AG04450 (cell line): ENCODE measurements at regions not wholly inside any gene's neighbourhood (a gene's known extent, or its start where the extent isn't known, plus 50 kb on each side); places are given as distances from the start of the nearest gene placed in this dataset.
"Not testable (repeated sequence)": the region's sequence is repeated elsewhere in the genome, so short reads cannot be mapped to it uniquely, and the experiment has no call there.

Experiments used
- CTCF ChIA-PET: fragments of 300-600, 350-600 bp; formaldehyde crosslinking; extraction: SDS; loops from one replicate; lab custom pipeline; 2022; ENCODE audit warnings: antibody characterized with exemption, inconsistent platforms; lab: Charles Lee
- POLR2A ChIA-PET: fragments of 350-600 bp; formaldehyde crosslinking; extraction: SDS; loops from one replicate; lab custom pipeline; 2021; ENCODE audit warnings: antibody characterized with exemption, inconsistent platforms; lab: Yijun Ruan, JAX
- DNase-seq: peaks from one replicate; pipeline ENCODE4 v3.0.0-alpha.2; 2011; ENCODE audit warnings: low read depth, low spot score
- H3K27ac ChIP-seq: one replicate; pipeline ENCODE4 v1.5.1; 2012; ENCODE audit warnings: low read depth, low read length, control low read depth
- H3K27me3 ChIP-seq: one replicate; pipeline ENCODE4 v1.6.0; 2012; ENCODE audit warnings: low read length; ENCODE audit not compliant: control insufficient read depth, insufficient read depth
- H3K4me3 ChIP-seq: 2 replicates; pipeline ENCODE4 v1.5.1; 2011; ENCODE audit warnings: mild to moderate bottlenecking, low read depth, low read length, control low read depth
- H3K9me3 ChIP-seq: 2 replicates; pipeline ENCODE4 v1.5.1; 2012; ENCODE audit warnings: low read length; ENCODE audit not compliant: control insufficient read depth, insufficient read depth
- CTCF ChIP-seq: IDR thresholded peaks from 2 replicates; pipeline ENCODE4 v1.5.1; 2011; ENCODE audit warnings: low read depth, low read length, control low read depth, inconsistent platforms

GRCh38 chr11:134853992-134854991 lies 442.2 kb upstream of the B3GAT1 start:
- POLR2A ChIA-PET: no interaction called here
- H3K9me3 ChIP-seq: peaks cover 37% of the 10 kb centered on the region
- no peak for DNase-seq
- no peak for TF ChIP-seq CTCF
- H3K27me3 ChIP-seq: no peaks in the 10 kb centered on the region
- CTCF ChIA-PET: no interaction called here
- no peak overlapping the region for H3K4me3 ChIP-seq
- H3K27ac ChIP-seq: no peak overlapping the region

- DNase-seq, H3K27ac ChIP-seq, H3K4me3 ChIP-seq, CTCF ChIA-PET, POLR2A ChIA-PET, H3K27me3 ChIP-seq: not testable (repeated sequence)
- H3K9me3 ChIP-seq: peaks cover 40% of the 10 kb centered on the region
Measured at GRCh38 chr11:134851503-134852224, 439.6 kb upstream of the B3GAT1 start.

GRCh38 chr11:134850566-134850965 lies 438.5 kb upstream of the B3GAT1 start:
- Histone ChIP-seq H3K4me3 (no peak overlapping the region), H3K27ac (no peak overlapping the region), H3K27me3 (no peaks in the 10 kb centered on the region), H3K9me3 (peaks cover 44% of the 10 kb centered on the region)
- TF ChIP-seq CTCF: no peak
- ChIA-PET POLR2A (no interaction called here), CTCF (no interaction called here)
- DNase-seq: no peak

- H3K27ac ChIP-seq: no peak overlapping the region
- CTCF ChIA-PET: no interaction called here
- no peak for TF ChIP-seq CTCF
- POLR2A ChIA-PET: no interaction called here
- H3K4me3 ChIP-seq: no peak overlapping the region
- no peak for DNase-seq
- H3K27me3 ChIP-seq: no peaks in the 10 kb centered on the region
- H3K9me3 ChIP-seq: peaks cover 52% of the 10 kb centered on the region
Measured at GRCh38 chr11:134849833-134850232, 437.8 kb upstream of the B3GAT1 start.

- Histone ChIP-seq H3K4me3 (no peak overlapping the region), H3K9me3 (peaks cover 59% of the 10 kb centered on the region), H3K27me3 (no peaks in the 10 kb centered on the region), H3K27ac (no peak overlapping the region)
- DNase-seq: no peak
- CTCF ChIA-PET: no interaction called here
- POLR2A ChIA-PET: no interaction called here
- no peak for TF ChIP-seq CTCF
Measured at GRCh38 chr11:134847083-134847715, 435.2 kb upstream of the B3GAT1 start.
